ENCODE measurements at regions not wholly inside any gene's neighbourhood (a gene's known extent, or its start where the extent isn't known, plus 50 kb on each side); places are given as distances from the start of the nearest gene placed in this dataset.
A peak's percentile ranks its signal among the peaks of the same experiment; 100 is the strongest.

DNA sequence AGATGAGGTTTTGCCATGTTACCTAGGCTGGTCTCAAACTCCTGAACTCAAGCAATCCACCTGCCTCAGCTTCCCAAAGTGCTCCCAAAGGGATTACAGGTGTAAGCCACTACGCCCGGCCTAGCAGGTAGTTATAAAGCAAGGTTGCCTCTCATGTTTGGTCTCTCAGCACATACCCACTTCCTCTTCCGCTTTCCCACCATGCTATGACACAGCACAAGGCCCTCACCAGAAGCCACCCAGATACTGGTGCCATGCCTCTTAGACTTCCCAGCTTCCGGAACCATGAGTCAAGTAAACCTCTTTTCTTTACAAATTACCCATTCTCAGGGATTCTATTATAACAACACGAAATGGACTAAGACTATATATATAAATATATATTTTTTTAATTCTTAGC lies 143.6 kb downstream of the COPRS start:
- DNase-seq (ENCODE audit: low spot score): no peak

- no peak for DNase-seq (ENCODE audit: low spot score)
Measured at GRCh38 chr17:31704483-31704882, 154.6 kb downstream of the COPRS start.

DNA sequence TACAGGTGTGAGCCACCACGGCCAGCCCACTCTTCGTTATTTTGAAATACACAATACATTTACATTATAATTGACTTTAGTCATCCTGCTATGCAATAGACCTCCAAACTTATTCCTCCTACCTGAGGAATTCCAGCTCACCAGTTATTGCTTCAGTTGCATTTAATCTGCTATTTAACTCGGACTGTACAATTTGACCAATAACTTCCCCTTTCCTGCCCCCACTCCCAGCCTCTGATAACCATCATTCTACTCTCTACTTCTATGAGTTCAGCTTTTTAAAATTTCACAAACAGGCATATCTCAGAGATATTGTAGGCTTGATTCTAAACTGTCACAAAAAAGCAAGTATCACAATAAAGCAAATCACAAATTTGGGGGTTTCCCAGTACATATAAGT lies 157.0 kb downstream of the COPRS start:
- no peak for DNase-seq (ENCODE audit: low spot score)

DNA sequence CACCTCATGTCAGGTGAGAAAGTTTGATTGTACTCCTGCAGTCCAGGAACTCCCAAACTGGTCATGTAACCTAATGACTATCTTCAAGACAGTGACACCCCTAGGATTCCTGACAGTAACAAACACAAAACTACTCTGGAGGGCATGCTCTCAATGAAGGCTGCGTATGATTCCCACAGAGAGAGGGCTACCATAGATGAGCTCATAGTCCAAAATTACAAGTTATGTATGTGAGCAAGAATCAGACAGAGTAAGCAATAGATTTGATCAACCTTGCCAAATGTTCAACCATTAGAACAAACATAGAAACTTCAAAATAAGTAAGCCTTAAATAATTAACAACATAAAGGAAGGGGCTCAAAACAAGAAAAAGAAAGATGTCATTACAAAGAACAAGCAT lies 158.1 kb downstream of the COPRS start:
- DNase-seq (ENCODE audit: low spot score): no peak

DNA sequence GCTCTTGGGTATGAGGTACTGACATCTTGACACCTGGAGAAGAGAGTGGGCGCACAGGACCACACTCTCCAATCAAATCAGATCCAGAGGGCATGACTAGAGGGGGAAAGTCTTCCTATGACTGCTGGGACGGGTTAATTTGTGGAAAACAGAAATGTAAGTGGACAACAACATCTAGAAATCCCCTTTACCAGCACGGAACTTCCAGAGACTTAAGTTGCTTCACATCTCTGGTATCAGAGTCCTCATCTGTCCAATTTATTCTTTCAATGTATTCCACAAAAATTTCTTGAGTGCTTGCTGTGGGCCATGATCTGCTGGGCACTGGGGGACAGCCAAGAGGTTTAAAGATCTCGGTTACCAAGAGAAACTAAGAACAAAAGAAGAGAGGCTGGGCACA lies 159.2 kb downstream of the COPRS start:
- no peak for DNase-seq (ENCODE audit: low spot score)

DNA sequence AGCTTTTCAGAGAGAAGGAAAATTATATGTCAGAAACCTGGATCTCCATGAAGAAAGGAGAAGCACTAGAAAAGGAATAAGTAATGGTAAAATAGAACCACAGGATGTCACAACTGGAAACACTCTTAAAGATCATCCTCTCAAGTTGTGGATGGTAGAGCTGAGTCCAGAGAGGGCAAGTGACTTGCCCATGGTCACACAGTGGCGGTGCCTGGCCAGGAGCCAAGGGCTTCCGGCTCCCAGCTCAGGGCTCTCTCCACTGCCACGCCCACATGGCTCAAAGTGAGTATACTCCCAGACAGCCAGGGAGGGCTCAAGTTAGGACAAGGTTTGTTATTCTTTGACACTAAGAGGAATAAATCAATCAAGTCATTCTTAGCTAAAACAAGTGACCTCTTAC lies 159.8 kb downstream of the COPRS start:
- DNase-seq (ENCODE audit: low spot score): no peak

DNA sequence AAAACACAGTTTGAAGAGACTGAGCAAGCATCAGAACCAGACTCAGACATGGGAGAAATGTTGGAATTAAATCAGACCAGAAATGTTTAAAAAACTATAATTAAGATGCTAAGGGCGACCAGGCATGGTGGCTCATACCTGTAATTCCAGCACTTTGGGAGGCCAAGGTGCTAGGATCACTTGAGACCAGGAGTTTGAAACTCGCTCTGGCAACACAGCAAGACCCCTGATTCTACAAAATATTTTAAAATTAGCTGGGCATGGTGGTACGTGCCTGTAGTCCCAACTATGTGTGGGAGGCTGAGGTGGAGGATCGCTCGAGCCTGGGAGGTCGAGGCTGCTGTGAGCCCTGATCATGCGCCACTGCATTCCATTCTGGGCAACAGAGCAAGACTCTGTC lies 160.3 kb downstream of the COPRS start:
- no peak for DNase-seq (ENCODE audit: low spot score)

- DNase-seq (ENCODE audit: low spot score): no peak
Measured at GRCh38 chr17:31697838-31698237, 161.2 kb downstream of the COPRS start.

GRCh38 chr17:31696703-31697325 lies 162.2 kb downstream of the COPRS start:
- no peak for DNase-seq (ENCODE audit: low spot score)

GRCh38 chr17:31696184-31696602 lies 162.9 kb downstream of the COPRS start:
- DNase-seq (ENCODE audit: low spot score): peak; percentile 48

GRCh38 chr17:31695456-31696090 lies 163.5 kb downstream of the COPRS start:
- no peak for DNase-seq (ENCODE audit: low spot score)

- DNase-seq (ENCODE audit: low spot score): no peak
Measured at GRCh38 chr17:31693433-31694220, 165.4 kb downstream of the COPRS start.

DNA sequence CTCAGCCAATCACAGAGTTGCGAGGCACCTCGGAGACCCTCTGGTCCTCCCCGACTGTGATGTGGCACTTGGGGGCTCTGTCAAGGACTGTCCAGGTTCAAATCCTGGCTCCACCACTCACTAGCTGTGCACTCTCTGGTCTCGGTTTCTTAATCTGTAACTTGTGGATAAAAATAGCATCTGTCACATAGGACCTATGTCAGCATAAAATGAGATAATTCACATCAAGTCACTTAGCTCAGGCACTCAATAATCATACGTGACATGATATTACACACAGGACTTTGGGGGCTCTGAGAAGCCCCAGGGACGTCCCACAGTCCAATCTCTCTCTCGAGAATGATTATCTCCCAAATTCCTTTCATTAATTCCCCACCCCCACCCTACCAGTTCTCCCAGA lies 166.4 kb downstream of the COPRS start:
- no peak for DNase-seq (ENCODE audit: low spot score)

DNA sequence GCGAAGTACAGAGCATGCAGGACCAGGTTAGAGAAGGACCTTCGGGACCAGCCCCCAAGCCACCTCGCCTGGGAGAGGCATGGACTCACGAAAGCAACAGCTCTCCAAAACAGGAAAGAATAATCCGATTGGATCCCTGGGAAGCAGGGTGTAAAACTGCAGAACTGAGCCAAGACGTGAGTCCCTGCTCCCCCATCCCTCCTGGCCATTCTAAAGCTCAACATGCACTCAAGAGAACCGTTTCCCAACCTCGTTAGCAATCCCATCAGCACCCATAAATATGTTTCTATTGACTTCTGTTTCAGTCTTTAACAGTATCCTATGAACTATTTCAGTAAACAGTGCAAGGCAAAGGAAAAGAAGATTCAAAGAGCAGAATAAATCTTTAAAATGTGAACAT lies 167.0 kb downstream of the COPRS start:
- no peak for DNase-seq (ENCODE audit: low spot score)

DNA sequence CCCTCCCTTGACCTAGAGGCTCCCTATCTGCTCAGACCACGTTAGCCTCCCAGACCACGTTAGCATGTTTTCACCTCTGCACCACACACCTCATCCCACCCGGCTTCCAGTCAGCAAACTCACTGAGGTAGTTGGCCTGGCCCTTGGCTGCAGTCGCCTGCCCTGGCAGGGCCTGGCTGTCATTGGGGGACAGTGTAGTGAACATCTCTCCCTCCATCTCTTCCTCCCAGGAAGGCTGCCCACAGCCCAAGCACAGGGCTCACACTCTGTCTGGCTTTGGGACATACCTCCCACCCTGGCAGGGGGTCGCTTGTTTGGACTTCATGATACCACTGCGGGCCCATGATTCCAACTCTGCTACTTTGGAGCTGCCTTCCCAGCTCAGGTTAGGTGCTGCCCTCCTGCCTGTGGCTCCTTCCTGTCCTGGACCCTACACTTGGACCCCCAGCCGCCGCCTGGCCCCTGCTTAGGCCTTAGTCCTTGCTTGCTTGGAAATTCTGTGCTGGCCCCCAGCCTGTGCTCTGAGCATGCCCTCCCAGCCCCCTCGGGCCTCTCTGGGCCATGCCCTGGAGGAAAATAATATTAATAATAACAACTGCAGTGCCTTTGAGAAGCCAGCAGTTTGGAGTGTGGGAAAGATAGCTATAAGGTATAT lies 167.7 kb downstream of the COPRS start:
- no peak for DNase-seq (ENCODE audit: low spot score)

GRCh38 chr17:31690151-31690551 lies 168.9 kb downstream of the COPRS start:
- no peak for DNase-seq (ENCODE audit: low spot score)

GRCh38 chr17:31688701-31689100 lies 170.3 kb downstream of the COPRS start:
- no peak for DNase-seq (ENCODE audit: low spot score)

DNA sequence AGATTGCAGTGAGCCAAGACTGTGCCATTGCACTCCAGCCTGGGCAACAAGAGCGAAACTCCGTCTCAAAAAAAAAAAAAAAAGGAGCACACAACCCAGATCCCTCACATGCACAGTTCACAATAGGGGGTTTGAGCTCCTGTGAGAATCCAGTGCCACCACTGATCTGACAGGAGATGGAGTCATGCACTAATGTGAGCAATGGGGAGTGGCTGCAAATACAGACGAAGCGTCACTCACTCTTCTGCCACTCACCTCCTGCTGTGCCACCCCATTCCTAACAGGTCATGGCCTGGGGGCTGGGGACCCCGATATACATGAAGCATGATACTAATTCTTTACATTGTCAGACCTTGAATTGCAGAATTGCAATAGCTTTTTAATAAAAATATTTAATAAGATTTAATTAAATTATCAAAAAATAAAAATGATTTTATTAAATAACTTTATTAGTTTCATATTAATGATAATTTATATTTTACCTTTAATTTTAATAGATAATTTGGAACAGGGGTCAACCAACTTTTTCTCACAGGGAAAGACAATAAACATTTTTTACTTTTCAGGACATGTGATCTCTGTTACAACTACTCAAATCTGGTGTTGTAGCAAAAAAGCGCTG lies 171.4 kb downstream of the COPRS start:
- no peak for DNase-seq (ENCODE audit: low spot score)

DNA sequence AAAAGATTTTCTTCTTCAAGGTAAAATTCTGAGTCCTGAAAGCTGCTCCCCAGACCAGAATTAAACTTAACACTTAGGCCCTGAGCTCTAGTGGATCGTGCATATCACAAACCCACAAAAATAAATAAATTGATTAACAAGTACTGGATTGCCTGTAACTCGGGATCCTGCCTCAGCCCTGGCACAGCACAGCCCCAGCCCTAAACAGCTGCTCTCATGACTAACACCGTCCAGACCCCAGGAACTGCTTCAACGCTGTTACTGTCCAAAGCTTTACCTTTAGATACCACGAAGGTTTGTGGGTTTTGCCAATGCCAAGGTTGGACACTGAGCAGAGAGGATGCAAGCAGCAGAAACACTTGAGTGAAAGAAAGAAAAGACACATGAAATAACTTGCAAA lies 172.5 kb downstream of the COPRS start:
- DNase-seq (ENCODE audit: low spot score): no peak

GRCh38 chr17:31684901-31685300 lies 174.1 kb downstream of the COPRS start:
- no peak for DNase-seq (ENCODE audit: low spot score)

DNA sequence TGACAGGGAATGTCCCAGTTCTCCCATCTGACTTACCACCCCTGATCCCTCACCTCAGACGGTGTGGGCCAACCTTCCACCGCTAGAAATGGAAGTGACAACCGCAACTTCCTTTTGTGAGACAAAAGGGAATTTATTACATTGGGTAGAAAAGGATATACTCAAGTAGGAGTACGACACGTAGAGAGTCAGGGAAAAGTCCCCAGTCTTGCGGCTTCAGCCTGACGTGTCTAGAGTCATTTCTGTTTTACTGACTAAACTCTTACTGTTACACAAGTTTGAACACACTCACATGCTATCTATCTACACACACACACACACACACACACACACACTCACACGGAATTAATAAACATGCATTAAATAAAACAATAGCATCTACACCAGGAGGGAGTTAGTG lies 178.9 kb downstream of the COPRS start:
- no peak for DNase-seq (ENCODE audit: low spot score)

GRCh38 chr17:31679667-31680066 lies 179.4 kb downstream of the COPRS start:
- no peak for DNase-seq (ENCODE audit: low spot score)

All from HuH-7 (cell line).